NCI-H1436 (cell line): ENCODE measurements at regions not wholly inside any gene's neighbourhood (a gene's known extent, or its start where the extent isn't known, plus 50 kb on each side); places are given as distances from the start of the nearest gene placed in this dataset.

Experiments
- DNase-seq: peaks from one replicate; lab custom pipeline; 2025; lab: John Stamatoyannopoulos, UW

GRCh38 chr12:113684053-113684907, 212.6 kb upstream of the LHX5 start:
- no peak for DNase-seq

GRCh38 chr12:113683574-113683973, 211.9 kb upstream of the LHX5 start:
- peak; percentile 36 for DNase-seq

- DNase-seq: no peak
Observed at GRCh38 chr12:113680868-113681267, 209.2 kb upstream of the LHX5 start.

- DNase-seq: no peak
Observed at GRCh38 chr12:113678223-113679119, 206.8 kb upstream of the LHX5 start.

GRCh38 chr12:113676547-113676946, 204.9 kb upstream of the LHX5 start:
- DNase-seq: no peak

GRCh38 chr12:113676117-113676516, 204.4 kb upstream of the LHX5 start:
- no peak for DNase-seq

GRCh38 chr12:113674996-113675395, 203.3 kb upstream of the LHX5 start:
- DNase-seq: no peak

GRCh38 chr12:113674302-113674701, 202.6 kb upstream of the LHX5 start:
- DNase-seq: no peak

- no peak for DNase-seq
Observed at GRCh38 chr12:113673458-113674238, 202.0 kb upstream of the LHX5 start.

- no peak for DNase-seq
Observed at GRCh38 chr12:113670742-113671141, 199.1 kb upstream of the LHX5 start.

- DNase-seq: no peak
Observed at GRCh38 chr12:113667676-113668356, 196.1 kb upstream of the LHX5 start.

- DNase-seq: no peak
Observed at GRCh38 chr12:113667095-113667494, 195.4 kb upstream of the LHX5 start.

- no peak for DNase-seq
Observed at GRCh38 chr12:113666223-113666622, 194.6 kb upstream of the LHX5 start.

GRCh38 chr12:113665457-113665856, 193.8 kb upstream of the LHX5 start:
- DNase-seq: no peak

GRCh38 chr12:113664224-113664681, 192.6 kb upstream of the LHX5 start:
- DNase-seq: no peak

- DNase-seq: no peak
Observed at GRCh38 chr12:113663396-113663795, 191.7 kb upstream of the LHX5 start.

- no peak for DNase-seq
Observed at GRCh38 chr12:113660936-113661335, 189.3 kb upstream of the LHX5 start.

- DNase-seq: no peak
Observed at GRCh38 chr12:113659416-113659815, 187.7 kb upstream of the LHX5 start.

GRCh38 chr12:113659015-113659414, 187.3 kb upstream of the LHX5 start:
- DNase-seq: no peak

- DNase-seq: no peak
Observed at GRCh38 chr12:113658006-113658655, 186.5 kb upstream of the LHX5 start.

- no peak for DNase-seq
Observed at GRCh38 chr12:113655919-113656318, 184.2 kb upstream of the LHX5 start.
